HEK293T (cell line): ENCODE measurements at regions not wholly inside any gene's neighbourhood (a gene's known extent, or its start where the extent isn't known, plus 50 kb on each side); places are given as distances from the start of the nearest gene placed in this dataset.

ENCODE experiments used
- CTCF ChIA-PET: fragments of 350-600 bp; formaldehyde crosslinking; extraction: SDS; loops from one replicate; lab custom pipeline; 2021; ENCODE audit warnings: antibody characterized with exemption, inconsistent platforms; lab: Yijun Ruan, JAX
- POLR2A ChIA-PET: fragments of 350-600 bp; formaldehyde crosslinking; extraction: SDS; loops from one replicate; lab custom pipeline; 2020; ENCODE audit warnings: antibody characterized with exemption, inconsistent platforms; lab: Yijun Ruan, JAX
- DNase-seq: peaks from one replicate; pipeline ENCODE4 v3.0.0; 2012; ENCODE audit warnings: mixed read lengths; ENCODE audit errors: extremely low spot score
- ARNT ChIP-seq: fragments of 450-650 bp; IDR thresholded peaks from 2 replicates; pipeline ENCODE4 v1.6.1; 2017; ENCODE audit warnings: mild to moderate bottlenecking
- BHLHE40 ChIP-seq: fragments of 450-650 bp; IDR thresholded peaks from 2 replicates; pipeline ENCODE4 v1.6.1; 2016; ENCODE audit warnings: mild to moderate bottlenecking, moderate library complexity, borderline replicate concordance
- CTBP1 ChIP-seq: fragments of 450-650 bp; IDR thresholded peaks from 2 replicates; pipeline ENCODE4 v1.6.1; 2016; ENCODE audit warnings: borderline replicate concordance
- ELF4 ChIP-seq: fragments of 450-650 bp; IDR thresholded peaks from 2 replicates; pipeline ENCODE4 v1.6.1; 2017; ENCODE audit warnings: antibody characterized with exemption
- FOXA1 ChIP-seq: fragments of 450-650 bp; IDR thresholded peaks from 2 replicates; pipeline ENCODE4 v1.6.1; 2016; ENCODE audit warnings: mild to moderate bottlenecking
- FOXK2 ChIP-seq: fragments of 450-650 bp; IDR thresholded peaks from 2 replicates; pipeline ENCODE4 v1.6.1; 2016; ENCODE audit warnings: mild to moderate bottlenecking
- FOXM1 ChIP-seq: fragments of 450-650 bp; IDR thresholded peaks from 2 replicates; pipeline ENCODE4 v1.6.1; 2017; ENCODE audit warnings: mild to moderate bottlenecking, borderline replicate concordance
- HDGF ChIP-seq: fragments of 450-650 bp; IDR thresholded peaks from 2 replicates; pipeline ENCODE4 v1.6.1; 2017; ENCODE audit warnings: antibody characterized with exemption, borderline replicate concordance
- L3MBTL2 ChIP-seq: fragments of 450-650 bp; conservative IDR thresholded peaks from 2 replicates; pipeline ENCODE4 v1.6.1; 2016; ENCODE audit warnings: mild to moderate bottlenecking
- LEF1 ChIP-seq: fragments of 450-650 bp; IDR thresholded peaks from 2 replicates; pipeline ENCODE4 v1.6.1; 2017; ENCODE audit warnings: mild to moderate bottlenecking, borderline replicate concordance
- NFRKB ChIP-seq: fragments of 450-650 bp; IDR thresholded peaks from 2 replicates; pipeline ENCODE4 v1.6.1; 2016; ENCODE audit warnings: mild to moderate bottlenecking, moderate library complexity
- SP1 ChIP-seq: fragments of 450-650 bp; IDR thresholded peaks from 2 replicates; pipeline ENCODE4 v1.6.1; 2017
- SUZ12 ChIP-seq: fragments of 450-650 bp; IDR thresholded peaks from 2 replicates; pipeline ENCODE4 v1.6.1; 2016; ENCODE audit warnings: mild to moderate bottlenecking
- TARDBP ChIP-seq: fragments of 450-650 bp; IDR thresholded peaks from 2 replicates; pipeline ENCODE4 v1.6.1; 2016
- ZNF384 ChIP-seq: fragments of 450-650 bp; IDR thresholded peaks from 2 replicates; pipeline ENCODE4 v1.6.1; 2016
- TF ChIP-seq, protein P1 (sequence below): fragments of 450-650 bp; IDR thresholded peaks from 2 replicates; pipeline ENCODE4 v1.6.1; 2016

- TF ChIP-seq ZNF384 = no peak
- TF ChIP-seq FOXM1 = no peak
- no peak for TF ChIP-seq NFRKB
- TF ChIP-seq BHLHE40 = no peak
- no peak for TF ChIP-seq SUZ12
- no peak for TF ChIP-seq FOXA1
- no peak for TF ChIP-seq TARDBP
- no peak for TF ChIP-seq CTBP1
- TF ChIP-seq LEF1 = no peak
- no peak for TF ChIP-seq SP1
- TF ChIP-seq, protein P1, sequence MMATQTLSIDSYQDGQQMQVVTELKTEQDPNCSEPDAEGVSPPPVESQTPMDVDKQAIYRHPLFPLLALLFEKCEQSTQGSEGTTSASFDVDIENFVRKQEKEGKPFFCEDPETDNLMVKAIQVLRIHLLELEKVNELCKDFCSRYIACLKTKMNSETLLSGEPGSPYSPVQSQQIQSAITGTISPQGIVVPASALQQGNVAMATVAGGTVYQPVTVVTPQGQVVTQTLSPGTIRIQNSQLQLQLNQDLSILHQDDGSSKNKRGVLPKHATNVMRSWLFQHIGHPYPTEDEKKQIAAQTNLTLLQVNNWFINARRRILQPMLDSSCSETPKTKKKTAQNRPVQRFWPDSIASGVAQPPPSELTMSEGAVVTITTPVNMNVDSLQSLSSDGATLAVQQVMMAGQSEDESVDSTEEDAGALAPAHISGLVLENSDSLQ = no peak
- TF ChIP-seq ARNT = no peak
- no peak for TF ChIP-seq ELF4
- no peak for TF ChIP-seq FOXK2
- TF ChIP-seq L3MBTL2 = no peak
- TF ChIP-seq HDGF = no peak
These were observed 1253.5 kb upstream of the CDH6 start for GRCh38 chr5:29939988-29940387.

DNA sequence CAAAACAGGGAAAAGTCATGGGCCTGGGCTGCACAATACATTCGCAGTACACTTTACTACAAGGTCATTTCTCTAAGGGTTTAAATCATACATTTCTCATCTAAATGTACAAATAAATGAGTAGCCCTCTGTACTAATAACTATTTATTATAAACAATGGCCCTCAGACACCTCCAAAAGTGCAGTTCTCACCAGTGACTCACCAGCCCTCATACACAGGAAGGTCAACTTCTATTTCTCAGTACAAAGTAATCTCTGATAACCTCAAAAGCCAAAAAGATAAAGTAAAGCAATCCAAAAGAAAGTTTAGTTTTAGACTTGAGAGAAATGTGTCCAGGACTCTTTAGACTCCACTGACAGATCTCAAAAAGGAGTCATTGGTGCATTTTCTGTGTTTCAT, 1258.1 kb upstream of the CDH6 start:
- ChIA-PET CTCF (no interaction called here), POLR2A (no interaction called here)
- TF ChIP-seq SP1 (no peak), FOXK2 (no peak), SUZ12 (no peak)
- no peak for DNase-seq

More at GRCh38 chr5:29939988-29940387, 1253.5 kb upstream of the CDH6 start:
- CTCF ChIA-PET = no interaction called here
- DNase-seq = no peak
- POLR2A ChIA-PET = no interaction called here

GRCh38 chr5:29930316-29930715, 1263.2 kb upstream of the CDH6 start:
- CTCF ChIA-PET = no interaction called here
- no peak for DNase-seq
- POLR2A ChIA-PET = no interaction called here
- TF ChIP-seq LEF1 (no peak), HDGF (no peak), ZNF384 (no peak), NFRKB (no peak), FOXA1 (no peak), BHLHE40 (no peak), TARDBP (no peak), FOXM1 (no peak), SP1 (no peak), FOXK2 (no peak)

DNA sequence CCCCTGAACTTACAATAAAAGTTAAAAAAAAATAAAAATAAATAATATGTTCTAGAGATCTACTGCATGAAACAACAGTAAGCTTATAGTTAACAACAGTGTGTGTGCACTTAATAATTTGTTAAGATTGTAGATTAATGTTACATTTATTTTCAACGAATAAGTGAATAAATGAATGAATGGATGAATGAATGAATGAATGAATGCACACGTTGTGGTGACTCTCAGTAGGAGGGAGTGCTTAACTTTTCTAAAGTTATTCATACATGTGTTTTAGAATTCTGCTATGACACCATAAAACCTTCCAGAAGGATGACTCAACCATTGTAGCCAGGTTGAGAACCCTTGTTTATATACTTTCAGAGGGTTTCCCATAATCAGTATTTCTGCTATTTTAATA, 1269.4 kb upstream of the CDH6 start:
- CTCF ChIA-PET = no interaction called here
- DNase-seq = no peak
- POLR2A ChIA-PET = no interaction called here

DNA sequence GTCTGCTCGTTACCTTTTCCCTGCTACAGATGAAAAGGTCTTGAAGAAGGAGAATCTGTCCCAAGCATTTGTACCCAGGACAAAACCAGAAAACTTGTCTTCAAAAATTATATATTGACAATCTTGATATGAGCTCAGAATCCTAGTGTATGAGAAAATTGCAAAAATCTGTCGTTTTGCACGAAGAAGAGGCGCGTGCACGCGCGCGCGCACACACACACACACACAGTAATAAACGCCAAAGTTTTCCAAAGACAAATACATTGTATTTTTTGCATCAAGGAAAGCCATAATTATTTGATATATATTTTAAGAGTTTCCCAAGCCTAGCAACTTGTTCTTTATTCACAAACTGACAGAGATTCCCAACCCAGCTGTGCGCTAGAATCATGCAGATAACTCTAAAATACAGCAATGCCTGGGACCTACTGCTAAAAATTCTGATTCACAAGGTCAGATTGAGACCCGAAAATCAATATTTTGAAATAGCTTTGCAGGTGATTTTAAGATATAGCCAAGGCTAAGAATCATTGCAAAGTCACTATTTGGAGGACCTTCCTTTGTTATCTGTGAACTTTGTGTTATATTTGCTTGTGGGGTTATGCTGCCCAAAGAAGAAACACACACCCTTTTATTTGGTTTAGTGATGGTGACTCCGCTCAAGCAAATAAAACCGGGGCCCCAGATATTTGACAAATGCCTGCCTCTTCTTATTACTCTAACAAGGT, 1287.7 kb upstream of the CDH6 start:
- no peak for TF ChIP-seq FOXA1
- TF ChIP-seq ARNT = no peak
- TF ChIP-seq ZNF384 = no peak
- no peak for TF ChIP-seq SP1
- TF ChIP-seq LEF1 = no peak
- ChIA-PET POLR2A (no interaction called here), CTCF (no interaction called here)
- no peak for DNase-seq

More for the DNA sequence above, 1269.4 kb upstream of the CDH6 start:
- TF ChIP-seq FOXK2 (no peak), ZNF384 (no peak), ELF4 (no peak), FOXA1 (no peak), FOXM1 (no peak)

- TF ChIP-seq FOXM1 = no peak
- no peak for TF ChIP-seq LEF1
- no peak for TF ChIP-seq FOXA1
- TF ChIP-seq TARDBP = no peak
- TF ChIP-seq, protein P1 = no peak
- TF ChIP-seq HDGF = no peak
- no peak for TF ChIP-seq CTBP1
- no peak for TF ChIP-seq ARNT
- TF ChIP-seq ZNF384 = no peak
- TF ChIP-seq SUZ12 = no peak
- TF ChIP-seq L3MBTL2 = no peak
- ChIA-PET CTCF (no interaction called here), POLR2A (no interaction called here)
- DNase-seq = no peak
These were observed 1290.6 kb upstream of the CDH6 start for GRCh38 chr5:29902859-29903258.

- TF ChIP-seq FOXM1 (no peak), FOXA1 (no peak), TARDBP (no peak), LEF1 (no peak), HDGF (no peak), BHLHE40 (no peak), ARNT (no peak), SP1 (no peak), NFRKB (no peak), ZNF384 (no peak), FOXK2 (no peak)
- ChIA-PET CTCF (no interaction called here), POLR2A (no interaction called here)
These were observed 1293.9 kb upstream of the CDH6 start for GRCh38 chr5:29899583-29899982.

More at GRCh38 chr5:29899583-29899982, 1293.9 kb upstream of the CDH6 start:
- no peak for DNase-seq
